HepG2 (cell line): ENCODE measurements at regions not wholly inside any gene's neighbourhood (a gene's known extent, or its start where the extent isn't known, plus 50 kb on each side); places are given as distances from the start of the nearest gene placed in this dataset.

Experiments
- ATAC-seq: fragments of 200-7000 bp; cut with Tn5 transposase; 3 replicates; pipeline ENCODE4 v1.9.1; 2020; ENCODE audit warnings: mild to moderate bottlenecking, moderate library complexity
- BruUV-seq: library from RNA; stranded (reverse); fragments of 400-500 nt; replicated peaks from 2 replicates; lab custom pipeline; 2021; lab: Mats Ljungman, UMichigan
- CTCF ChIA-PET: fragments of 300-600 bp; formaldehyde crosslinking; extraction: SDS; loops from one replicate; lab custom pipeline; 2021; ENCODE audit warnings: low total read pairs, inconsistent platforms, low intra/inter-chr PET ratio; lab: Yijun Ruan, JAX
- POLR2A ChIA-PET: fragments of 350-600 bp; sonication (Branson Sonifier 250); formaldehyde crosslinking; loops from one replicate; lab custom pipeline; 2020; ENCODE audit warnings: antibody characterized with exemption, inconsistent platforms; lab: Yijun Ruan, JAX
- DNase-seq: peaks from one replicate; pipeline ENCODE4 v3.0.0-alpha.2; 2015; ENCODE audit warnings: low spot score
- FAIRE-seq: peaks from 3 replicates; lab custom pipeline; 2011; peaks lifted over from hg19 to GRCh38; lab: Jason Lieb, UNC
- H2AFZ ChIP-seq: one replicate; pipeline ENCODE4 v1.6.1; 2011; ENCODE audit warnings: low read length, inconsistent platforms
- H3K27ac ChIP-seq: fragments of 300-600 bp; 3 replicates; pipeline ENCODE4 v1.8.0; 2011; ENCODE audit warnings: mixed run types, mild to moderate bottlenecking, mixed read lengths, low read length, inconsistent platforms; ENCODE audit not compliant: insufficient read depth; ENCODE audit errors: extremely low read length
- H3K27me3 ChIP-seq, 2 experiments: fragments of 200-600 bp in 1 of 2; 2 replicates in 1 of 2; 3 replicates in 1 of 2; pipeline versions ENCODE4 v1.6.0 to v1.8.0; 2011; ENCODE audit warnings: low read length in 2 of 2, mild to moderate bottlenecking in 2 of 2, moderate library complexity in 2 of 2, inconsistent platforms in 1 of 2; ENCODE audit not compliant: insufficient read depth in 2 of 2, control insufficient read depth in 1 of 2
- H3K36me3 ChIP-seq, 2 experiments: fragments of 200-600 bp in 1 of 2; replicated peaks in 1 of 2; 2 replicates in 1 of 2; 3 replicates in 1 of 2; pipeline versions ENCODE4 v1.5.1 to v1.8.0; 2011; ENCODE audit warnings: low read length in 2 of 2, inconsistent platforms in 1 of 2; ENCODE audit not compliant: insufficient read depth in 2 of 2, control insufficient read depth in 1 of 2
- H3K4me1 ChIP-seq: 2 replicates; pipeline ENCODE4 v1.5.1; 2012; ENCODE audit warnings: low read length, inconsistent platforms; ENCODE audit not compliant: insufficient read depth
- H3K4me2 ChIP-seq: 2 replicates; pipeline ENCODE4 v1.6.0; 2011; ENCODE audit warnings: low read depth, low read length, inconsistent platforms
- H3K4me3 ChIP-seq, 3 experiments: fragments of 200-600 bp in 1 of 3; sonication (generic), shearing (Covaris generic) in 1 of 3; replicated peaks in 1 of 3; 2 replicates each; pipeline ENCODE4 v1.5.1; 2011 to 2016; ENCODE audit warnings: low read length in 3 of 3, inconsistent platforms in 2 of 3, low read depth in 2 of 3, mild to moderate bottlenecking in 2 of 3, control low read depth in 1 of 3, mixed read lengths in 1 of 3; ENCODE audit not compliant: insufficient read depth in 1 of 3
- H3K79me2 ChIP-seq: one replicate; pipeline ENCODE4 v1.6.1; 2011; ENCODE audit warnings: low read length, inconsistent platforms; ENCODE audit not compliant: insufficient read depth
- H3K9ac ChIP-seq: 2 replicates; pipeline ENCODE4 v1.6.0; 2011; ENCODE audit warnings: mild to moderate bottlenecking, low read depth, low read length, inconsistent platforms; ENCODE audit not compliant: insufficient read depth
- H3K9me3 ChIP-seq: 2 replicates; pipeline ENCODE4 v1.5.1; 2012; ENCODE audit warnings: mild to moderate bottlenecking, low read length
- H4K20me1 ChIP-seq: 2 replicates; pipeline ENCODE4 v1.6.0; 2011; ENCODE audit warnings: inconsistent platforms, mild to moderate bottlenecking, low read length, moderate library complexity; ENCODE audit not compliant: insufficient read depth
- CBFB ChIP-seq: sonication (generic); formaldehyde crosslinking; IDR thresholded peaks from 2 replicates; pipeline ENCODE4 v1.4.0; 2020; ENCODE audit warnings: missing genetic modification reagents
- HOXA3 ChIP-seq: sonication (generic); formaldehyde crosslinking; IDR thresholded peaks from 2 replicates; pipeline ENCODE4 v1.5.0; 2020; ENCODE audit warnings: missing genetic modification reagents
- NFE2 ChIP-seq: sonication (generic); formaldehyde crosslinking; IDR thresholded peaks from 2 replicates; pipeline ENCODE4 v1.4.0; 2020; ENCODE audit warnings: missing genetic modification reagents
- NFKB2 ChIP-seq: sonication (generic); formaldehyde crosslinking; IDR thresholded peaks from 2 replicates; pipeline ENCODE4 v1.4.0; 2020; ENCODE audit warnings: missing genetic modification reagents, borderline replicate concordance
- RBM22 ChIP-seq: fragments of 200-400 bp; formaldehyde crosslinking; optimal IDR thresholded peaks from 2 replicates; pipeline ENCODE3; 2017; ENCODE audit warnings: mild to moderate bottlenecking, low read length, moderate library complexity
- SATB2 ChIP-seq: sonication (generic); formaldehyde crosslinking; IDR thresholded peaks from 2 replicates; pipeline ENCODE4 v1.5.0; 2020; ENCODE audit warnings: missing genetic modification reagents
- XBP1 ChIP-seq: sonication (generic); formaldehyde crosslinking; IDR thresholded peaks from 2 replicates; pipeline ENCODE4 v1.5.0; 2020; ENCODE audit warnings: missing genetic modification reagents
- ZNF501 ChIP-seq: sonication (generic); formaldehyde crosslinking; IDR thresholded peaks from 2 replicates; pipeline ENCODE4 v1.5.1; 2020; ENCODE audit warnings: mild to moderate bottlenecking, moderate library complexity, missing genetic modification reagents
- ZNF530 ChIP-seq: sonication (generic); formaldehyde crosslinking; IDR thresholded peaks from 2 replicates; pipeline ENCODE4 v1.5.0; 2020; ENCODE audit warnings: low read depth, mild to moderate bottlenecking, missing genetic modification reagents
- ZNF589 ChIP-seq: sonication (generic); formaldehyde crosslinking; conservative IDR thresholded peaks from 2 replicates; pipeline ENCODE4 v1.8.0; 2022; ENCODE audit warnings: mild to moderate bottlenecking, moderate library complexity, missing genetic modification reagents
- ZNF670 ChIP-seq: sonication (generic); formaldehyde crosslinking; IDR thresholded peaks from 2 replicates; pipeline ENCODE4 v1.8.0; 2022; ENCODE audit warnings: mild to moderate bottlenecking, missing genetic modification reagents, borderline replicate concordance
- ZNF703 ChIP-seq: sonication (generic); formaldehyde crosslinking; IDR thresholded peaks from 2 replicates; pipeline ENCODE4 v1.5.1; 2020; ENCODE audit warnings: missing genetic modification reagents, mild to moderate bottlenecking, moderate library complexity, borderline replicate concordance
- ZNF713 ChIP-seq: sonication (generic); formaldehyde crosslinking; IDR thresholded peaks from 2 replicates; pipeline ENCODE4 v1.4.0; 2020; ENCODE audit warnings: mild to moderate bottlenecking, missing genetic modification reagents
- ZNF746 ChIP-seq: sonication (generic); formaldehyde crosslinking; IDR thresholded peaks from 2 replicates; pipeline ENCODE4 v1.8.0; 2022; ENCODE audit warnings: mild to moderate bottlenecking, missing genetic modification reagents
- ZNF841 ChIP-seq: sonication (generic); formaldehyde crosslinking; IDR thresholded peaks from 2 replicates; pipeline ENCODE4 v1.8.1; 2023; ENCODE audit warnings: missing genetic modification reagents, borderline replicate concordance
- WGBS: methylation state at CpG from one replicate; pipeline ENCODE4 v1.1.6; 2017; ENCODE audit warnings: low lambda C conversion rate; 5-methylcytosine and 5-hydroxymethylcytosine counted together
- in situ Hi-C: cut with HindIII; loops from 2 replicates; pipeline ENCODE4 v1.10.0; 2017; ENCODE audit warnings: low pct_unique_long_range_greater_than_20kb; ENCODE audit not compliant: extremely low pct_ligation_motif_present
- intact Hi-C: fragments of 100-400 bp; cut with micrococcal nuclease; formaldehyde crosslinking; loops from one replicate; pipeline ENCODE4 v1.10.0; 2022; ENCODE audit not compliant: unreplicated experiment
- TF ChIP-seq, protein P1 (sequence below): sonication (generic); formaldehyde crosslinking; IDR thresholded peaks from 2 replicates; pipeline ENCODE4 v1.4.0; 2020; ENCODE audit warnings: missing genetic modification reagents
- TF ChIP-seq, protein P2 (sequence below): sonication (generic); formaldehyde crosslinking; conservative IDR thresholded peaks from 2 replicates; pipeline ENCODE4 v1.8.0; 2022; ENCODE audit warnings: missing genetic modification reagents
- TF ChIP-seq, protein P3 (sequence below), 2 experiments: sonication (generic) in 1 of 2; formaldehyde crosslinking in 1 of 2; IDR thresholded peaks; 2 replicates each; pipeline versions ENCODE4 v1.4.0 to v1.6.1; 2018 to 2020; ENCODE audit warnings: missing genetic modification reagents in 2 of 2, borderline replicate concordance in 1 of 2, low read depth in 1 of 2, mild to moderate bottlenecking in 1 of 2, missing biosample characterization in 1 of 2
- TF ChIP-seq, protein P4 (sequence below): IDR thresholded peaks from 2 replicates; pipeline ENCODE4 v1.6.1; 2016; ENCODE audit warnings: control low read depth

- Histone ChIP-seq H2AFZ (no peak overlapping the region), H3K9me3 (peaks cover 79% of the 10 kb centered on the region), H3K4me1 (no peaks in the 10 kb centered on the region), H3K79me2 (no peaks in the 10 kb centered on the region), H3K9ac (no peak overlapping the region), H3K4me3 (no peak overlapping the region), H3K36me3 (no peaks in the 10 kb centered on the region), H3K27ac (no peak overlapping the region), H3K4me2 (no peak overlapping the region), H3K27me3 (no peaks in the 10 kb centered on the region), H4K20me1 (no peaks in the 10 kb centered on the region)
- intact Hi-C loops = no loop called here
- no peak for DNase-seq
- in situ Hi-C loops = no loop called here
- no TSS peak for BruUV-seq
- no peak for ATAC-seq
- no peak for FAIRE-seq
- WGBS = 25% methylated on average over 4 of the region's 4 CpGs
- ChIA-PET POLR2A (no interaction called here), CTCF (no interaction called here)
- TF ChIP-seq ZNF841 (no peak), ZNF589 (CRISPR knock-in tag) (no peak), XBP1 (CRISPR knock-in tag) (no peak), NFKB2 (CRISPR knock-in tag) (no peak), CBFB (CRISPR knock-in tag) (no peak), ZNF670 (CRISPR knock-in tag) (no peak), ZNF501 (CRISPR knock-in tag) (no peak), ZNF746 (CRISPR knock-in tag) (no peak), SATB2 (CRISPR knock-in tag) (no peak), RBM22 (no peak), ZNF530 (CRISPR knock-in tag) (no peak), NFE2 (no peak), HOXA3 (CRISPR knock-in tag) (no peak), ZNF703 (no peak), ZNF713 (CRISPR knock-in tag) (no peak)
- TF ChIP-seq, protein P1, sequence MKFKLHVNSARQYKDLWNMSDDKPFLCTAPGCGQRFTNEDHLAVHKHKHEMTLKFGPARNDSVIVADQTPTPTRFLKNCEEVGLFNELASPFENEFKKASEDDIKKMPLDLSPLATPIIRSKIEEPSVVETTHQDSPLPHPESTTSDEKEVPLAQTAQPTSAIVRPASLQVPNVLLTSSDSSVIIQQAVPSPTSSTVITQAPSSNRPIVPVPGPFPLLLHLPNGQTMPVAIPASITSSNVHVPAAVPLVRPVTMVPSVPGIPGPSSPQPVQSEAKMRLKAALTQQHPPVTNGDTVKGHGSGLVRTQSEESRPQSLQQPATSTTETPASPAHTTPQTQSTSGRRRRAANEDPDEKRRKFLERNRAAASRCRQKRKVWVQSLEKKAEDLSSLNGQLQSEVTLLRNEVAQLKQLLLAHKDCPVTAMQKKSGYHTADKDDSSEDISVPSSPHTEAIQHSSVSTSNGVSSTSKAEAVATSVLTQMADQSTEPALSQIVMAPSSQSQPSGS (CRISPR knock-in tag) = no peak
- TF ChIP-seq, protein P2, sequence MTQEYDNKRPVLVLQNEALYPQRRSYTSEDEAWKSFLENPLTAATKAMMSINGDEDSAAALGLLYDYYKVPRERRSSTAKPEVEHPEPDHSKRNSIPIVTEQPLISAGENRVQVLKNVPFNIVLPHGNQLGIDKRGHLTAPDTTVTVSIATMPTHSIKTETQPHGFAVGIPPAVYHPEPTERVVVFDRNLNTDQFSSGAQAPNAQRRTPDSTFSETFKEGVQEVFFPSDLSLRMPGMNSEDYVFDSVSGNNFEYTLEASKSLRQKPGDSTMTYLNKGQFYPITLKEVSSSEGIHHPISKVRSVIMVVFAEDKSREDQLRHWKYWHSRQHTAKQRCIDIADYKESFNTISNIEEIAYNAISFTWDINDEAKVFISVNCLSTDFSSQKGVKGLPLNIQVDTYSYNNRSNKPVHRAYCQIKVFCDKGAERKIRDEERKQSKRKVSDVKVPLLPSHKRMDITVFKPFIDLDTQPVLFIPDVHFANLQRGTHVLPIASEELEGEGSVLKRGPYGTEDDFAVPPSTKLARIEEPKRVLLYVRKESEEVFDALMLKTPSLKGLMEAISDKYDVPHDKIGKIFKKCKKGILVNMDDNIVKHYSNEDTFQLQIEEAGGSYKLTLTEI = no peak
- TF ChIP-seq, protein P3, sequence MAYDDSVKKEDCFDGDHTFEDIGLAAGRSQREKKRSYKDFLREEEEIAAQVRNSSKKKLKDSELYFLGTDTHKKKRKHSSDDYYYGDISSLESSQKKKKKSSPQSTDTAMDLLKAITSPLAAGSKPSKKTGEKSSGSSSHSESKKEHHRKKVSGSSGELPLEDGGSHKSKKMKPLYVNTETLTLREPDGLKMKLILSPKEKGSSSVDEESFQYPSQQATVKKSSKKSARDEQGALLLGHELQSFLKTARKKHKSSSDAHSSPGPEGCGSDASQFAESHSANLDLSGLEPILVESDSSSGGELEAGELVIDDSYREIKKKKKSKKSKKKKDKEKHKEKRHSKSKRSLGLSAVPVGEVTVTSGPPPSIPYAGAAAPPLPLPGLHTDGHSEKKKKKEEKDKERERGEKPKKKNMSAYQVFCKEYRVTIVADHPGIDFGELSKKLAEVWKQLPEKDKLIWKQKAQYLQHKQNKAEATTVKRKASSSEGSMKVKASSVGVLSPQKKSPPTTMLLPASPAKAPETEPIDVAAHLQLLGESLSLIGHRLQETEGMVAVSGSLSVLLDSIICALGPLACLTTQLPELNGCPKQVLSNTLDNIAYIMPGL (CRISPR knock-in tag; IDR thresholded peaks at IDR 0.05; ENCODE audit: borderline replicate concordance in 1 of 2, low read depth in 1 of 2) = no peak
- TF ChIP-seq, protein P4, sequence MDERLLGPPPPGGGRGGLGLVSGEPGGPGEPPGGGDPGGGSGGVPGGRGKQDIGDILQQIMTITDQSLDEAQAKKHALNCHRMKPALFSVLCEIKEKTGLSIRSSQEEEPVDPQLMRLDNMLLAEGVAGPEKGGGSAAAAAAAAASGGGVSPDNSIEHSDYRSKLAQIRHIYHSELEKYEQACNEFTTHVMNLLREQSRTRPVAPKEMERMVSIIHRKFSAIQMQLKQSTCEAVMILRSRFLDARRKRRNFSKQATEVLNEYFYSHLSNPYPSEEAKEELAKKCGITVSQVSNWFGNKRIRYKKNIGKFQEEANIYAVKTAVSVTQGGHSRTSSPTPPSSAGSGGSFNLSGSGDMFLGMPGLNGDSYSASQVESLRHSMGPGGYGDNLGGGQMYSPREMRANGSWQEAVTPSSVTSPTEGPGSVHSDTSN = no peak
These were observed 1587.3 kb downstream of the NCAM2 start for GRCh38 chr21:22585558-22585957.
